ENCODE measurements at regions not wholly inside any gene's neighbourhood (a gene's known extent, or its start where the extent isn't known, plus 50 kb on each side); places are given as distances from the start of the nearest gene placed in this dataset.

- TF ChIP-seq CTCF (IDR thresholded peaks at IDR 0.05; ENCODE audit: low read length) (no peak), EZH2 (IDR thresholded peaks at IDR 0.05; ENCODE audit: borderline replicate concordance, low read length) (no peak)
Measured at GRCh38 chr4:10743357-10743756, 58.8 kb upstream of the CLNK start.

All from OCI-LY1 (cell line).